GM19240 (cell line): ENCODE measurements at regions not wholly inside any gene's neighbourhood (a gene's known extent, or its start where the extent isn't known, plus 50 kb on each side); places are given as distances from the start of the nearest gene placed in this dataset.

Experiments
- DNase-seq: peaks from one replicate; pipeline ENCODE4 v3.0.0; 2011; ENCODE audit warnings: low spot score; ENCODE audit not compliant: insufficient read length

- DNase-seq, result no peak
These were observed 315.5 kb upstream of the RBFOX1 start for GRCh38 chr16:7017006-7017662.

- no peak for DNase-seq
These were observed 317.9 kb upstream of the RBFOX1 start for GRCh38 chr16:7014756-7015155.

DNA sequence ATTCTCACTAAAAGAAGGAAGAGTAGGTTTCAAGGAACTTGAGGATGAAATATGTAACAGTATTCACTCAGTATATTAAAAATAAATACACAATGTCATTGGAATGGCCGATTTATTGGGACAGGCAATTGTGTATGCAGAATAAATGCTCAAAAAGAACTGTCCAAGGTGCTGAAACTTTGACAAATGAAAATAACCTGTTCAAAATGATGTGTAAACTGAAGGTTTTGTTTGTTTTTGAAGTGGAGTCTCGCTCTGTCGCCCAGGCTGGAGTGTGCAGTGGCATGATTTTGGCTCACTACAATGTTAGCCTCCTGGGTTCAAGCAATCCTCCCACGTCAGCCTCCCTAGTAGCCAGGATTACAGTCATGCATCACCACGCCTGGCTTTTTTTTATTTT, 318.7 kb upstream of the RBFOX1 start:
- DNase-seq, result no peak

GRCh38 chr16:7004266-7004665, 328.4 kb upstream of the RBFOX1 start:
- no peak for DNase-seq

DNA sequence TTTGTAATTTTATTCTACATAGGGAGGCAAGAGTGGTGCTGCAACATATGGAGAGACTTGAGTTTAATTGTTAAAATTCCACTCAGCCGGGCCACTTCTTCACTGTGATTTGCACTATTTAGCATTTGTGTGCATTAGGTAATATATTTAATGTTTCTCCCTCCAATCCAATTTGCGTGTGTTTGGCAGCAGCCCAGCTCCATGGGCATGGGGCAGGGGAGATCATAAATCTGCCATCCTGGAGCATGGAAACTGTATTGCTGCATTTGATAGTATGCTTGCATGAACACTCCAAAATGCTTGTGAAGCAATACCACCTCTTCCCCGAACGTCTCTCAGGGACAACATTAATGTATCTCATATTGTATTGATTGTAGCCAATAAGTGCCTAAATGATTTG, 339.1 kb upstream of the RBFOX1 start:
- DNase-seq, result no peak

DNA sequence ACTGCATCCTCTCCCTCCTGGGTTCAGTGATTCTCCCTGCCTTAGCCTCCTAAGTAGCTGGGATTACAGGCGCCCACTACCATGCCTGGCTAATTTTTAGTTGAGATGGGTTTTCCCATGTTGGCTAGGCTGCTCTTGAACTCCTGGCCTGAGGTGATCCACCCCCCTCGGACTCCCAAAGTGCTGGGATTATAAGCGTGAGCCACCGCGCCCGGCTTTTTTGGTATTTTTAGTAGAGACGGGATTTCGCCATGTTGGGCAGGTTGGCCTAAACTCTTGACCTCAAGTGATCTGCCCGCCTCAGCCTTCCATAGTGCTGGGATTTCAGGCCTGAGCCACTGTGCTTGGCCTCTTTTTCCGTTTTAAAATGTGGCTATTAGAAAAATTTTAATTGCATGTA, 343.8 kb upstream of the RBFOX1 start:
- DNase-seq, result no peak

DNA sequence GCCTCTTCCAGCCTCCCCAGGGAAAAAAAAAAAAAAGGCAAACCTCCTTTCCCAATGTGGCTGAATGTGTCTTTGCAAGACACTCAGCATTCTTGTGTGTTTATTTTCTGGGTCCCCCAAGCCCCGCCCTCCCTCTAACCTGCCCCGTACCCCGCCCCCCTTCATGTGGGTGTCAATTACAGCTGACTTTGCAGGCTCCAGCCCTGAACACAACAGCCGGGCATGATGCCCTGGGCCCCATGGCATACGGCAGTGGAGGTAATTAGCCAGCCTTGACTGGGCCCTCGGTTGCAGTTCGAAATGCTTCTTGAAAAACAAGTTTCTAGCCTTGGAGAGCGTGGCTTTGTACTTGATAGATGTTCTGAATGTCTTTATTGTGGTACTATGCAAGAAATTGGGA, 354.7 kb upstream of the RBFOX1 start:
- no peak for DNase-seq

DNA sequence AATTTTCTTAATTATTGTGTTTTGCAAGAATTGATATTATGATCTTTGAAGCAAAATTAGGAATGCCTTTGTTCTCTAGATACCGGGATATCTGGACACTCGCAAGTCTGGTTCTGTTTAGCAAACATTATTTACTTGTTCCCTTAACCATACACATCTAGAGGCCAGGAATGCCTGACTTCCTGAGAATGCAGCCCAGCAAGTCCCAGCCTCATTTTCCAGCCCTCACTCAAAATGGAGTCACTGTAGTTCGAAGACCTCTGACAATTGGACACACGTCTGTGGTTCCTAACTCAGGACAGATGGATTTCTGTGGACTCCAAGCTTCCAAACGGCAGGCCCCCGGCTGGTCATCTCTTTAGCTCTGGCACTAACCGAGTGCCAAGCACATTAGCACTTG, 355.4 kb upstream of the RBFOX1 start:
- no peak for DNase-seq

DNA sequence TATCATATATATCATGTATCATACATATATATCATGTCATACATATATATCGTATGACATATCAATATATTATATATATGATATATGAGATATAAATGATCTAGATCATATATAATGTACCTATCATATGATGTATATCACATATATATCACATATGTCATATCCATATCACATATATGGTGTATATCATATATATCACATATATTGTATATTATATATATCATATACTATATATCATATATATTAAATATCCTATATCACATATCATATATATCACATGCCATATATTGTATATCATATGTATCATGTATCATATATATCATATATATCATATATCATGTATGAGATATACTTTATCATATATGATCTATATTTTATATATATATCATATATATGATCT, 355.9 kb upstream of the RBFOX1 start:
- DNase-seq, result no peak

GRCh38 chr16:6970171-6970857, 362.3 kb upstream of the RBFOX1 start:
- DNase-seq, result no peak

DNA sequence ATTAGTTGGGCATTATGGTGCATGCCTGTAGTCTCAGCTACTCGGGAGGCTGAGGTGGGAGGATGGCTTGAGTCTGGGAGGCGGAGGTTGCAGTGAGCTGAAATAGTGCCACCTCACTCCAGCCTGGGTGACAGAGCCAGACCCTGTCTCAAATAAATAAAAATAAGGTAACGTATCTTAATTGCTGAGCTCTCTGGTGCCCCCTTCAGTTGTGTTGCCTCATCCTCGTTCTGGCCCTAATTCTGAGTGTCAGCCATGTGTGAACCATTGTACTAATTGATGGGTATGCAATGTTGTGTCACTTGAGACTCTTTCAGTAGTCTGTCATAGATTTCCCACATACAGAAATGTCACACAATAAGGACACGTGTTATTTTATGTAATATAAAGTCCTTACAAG, 363.1 kb upstream of the RBFOX1 start:
- no peak for DNase-seq

GRCh38 chr16:6967796-6968320, 364.8 kb upstream of the RBFOX1 start:
- no peak for DNase-seq

DNA sequence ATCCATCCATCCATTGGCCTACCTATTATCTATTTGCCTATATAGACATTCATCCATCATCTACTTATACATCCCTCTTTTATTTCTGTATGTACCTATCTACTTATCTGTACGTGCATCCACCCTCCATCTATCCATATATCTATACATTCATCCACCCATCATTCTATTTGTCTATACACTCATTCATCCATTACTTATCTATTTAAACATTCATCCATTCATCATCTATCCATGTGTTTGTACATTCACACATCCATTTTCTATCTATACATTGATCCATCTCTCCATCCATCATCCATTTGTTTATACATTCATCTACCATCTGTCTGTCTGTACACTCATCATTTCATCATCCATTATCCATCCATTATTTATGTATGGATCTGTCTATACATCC, 365.7 kb upstream of the RBFOX1 start:
- DNase-seq, result no peak

GRCh38 chr16:6964679-6965078, 368.0 kb upstream of the RBFOX1 start:
- DNase-seq, result no peak

GRCh38 chr16:6961704-6962103, 370.9 kb upstream of the RBFOX1 start:
- DNase-seq, result no peak

DNA sequence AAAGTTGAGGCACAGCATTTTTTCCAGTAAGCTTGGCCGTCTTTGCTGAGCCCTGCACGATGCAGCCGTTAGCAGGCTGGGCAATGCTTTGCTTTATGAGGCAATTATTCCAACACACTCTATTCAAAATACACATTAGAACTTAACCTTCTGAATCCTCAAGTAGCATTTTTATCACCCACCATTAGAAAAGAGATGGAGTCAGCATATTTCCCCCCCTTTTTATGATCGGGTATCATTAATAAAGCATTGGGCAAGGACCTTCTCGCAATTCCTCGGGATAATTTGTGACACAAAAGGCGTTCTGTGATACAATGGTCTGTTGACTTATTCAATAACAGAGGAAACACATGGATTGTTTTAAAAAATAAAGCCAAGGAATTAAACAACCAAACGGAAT, 374.5 kb upstream of the RBFOX1 start:
- no peak for DNase-seq

GRCh38 chr16:6957681-6958080, 375.0 kb upstream of the RBFOX1 start:
- no peak for DNase-seq

- no peak for DNase-seq
These were observed 376.1 kb upstream of the RBFOX1 start for GRCh38 chr16:6956511-6956910.

DNA sequence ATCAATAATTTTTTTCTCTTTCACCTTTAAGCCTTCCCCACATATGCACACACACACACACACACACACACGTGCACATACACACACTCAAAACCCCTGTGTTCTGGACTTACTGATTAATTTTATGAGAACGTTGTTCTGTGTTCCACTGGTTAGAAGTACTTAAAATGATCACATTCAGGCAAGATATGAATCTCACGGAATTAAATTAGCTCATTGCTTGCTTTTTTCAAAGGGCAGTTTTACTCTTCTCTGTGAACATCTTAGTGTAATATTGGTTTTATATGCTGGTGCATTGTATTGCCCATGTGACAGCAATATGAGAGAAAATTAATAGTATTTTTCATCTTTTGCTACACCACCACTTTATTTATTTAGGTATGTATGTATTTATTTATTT, 377.3 kb upstream of the RBFOX1 start:
- DNase-seq, result no peak

DNA sequence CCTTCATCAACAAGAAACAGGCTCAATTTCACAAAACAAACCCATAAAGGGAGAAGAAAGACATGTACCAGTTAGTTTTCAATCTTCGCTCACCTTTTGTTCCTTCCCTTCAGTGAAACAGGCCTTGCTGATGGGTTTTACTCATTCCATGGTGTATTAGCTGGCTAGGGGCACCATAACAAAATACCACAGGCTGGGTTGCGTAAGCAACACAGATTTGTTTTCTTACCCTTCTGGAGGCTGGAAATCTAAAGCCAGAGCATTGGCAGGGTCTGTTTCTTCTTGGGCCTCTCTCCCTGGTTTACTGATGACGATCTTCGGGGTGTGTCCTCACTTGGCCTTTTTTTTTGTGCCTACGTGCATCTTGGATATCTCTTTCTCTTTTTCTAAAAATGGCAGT, 383.4 kb upstream of the RBFOX1 start:
- no peak for DNase-seq

GRCh38 chr16:6947291-6947690, 385.4 kb upstream of the RBFOX1 start:
- DNase-seq, result no peak

- no peak for DNase-seq
These were observed 385.8 kb upstream of the RBFOX1 start for GRCh38 chr16:6946802-6947201.

- no peak for DNase-seq
These were observed 386.5 kb upstream of the RBFOX1 start for GRCh38 chr16:6946106-6946505.
